ENCODE measurements at regions not wholly inside any gene's neighbourhood (a gene's known extent, or its start where the extent isn't known, plus 50 kb on each side); places are given as distances from the start of the nearest gene placed in this dataset.

DNA sequence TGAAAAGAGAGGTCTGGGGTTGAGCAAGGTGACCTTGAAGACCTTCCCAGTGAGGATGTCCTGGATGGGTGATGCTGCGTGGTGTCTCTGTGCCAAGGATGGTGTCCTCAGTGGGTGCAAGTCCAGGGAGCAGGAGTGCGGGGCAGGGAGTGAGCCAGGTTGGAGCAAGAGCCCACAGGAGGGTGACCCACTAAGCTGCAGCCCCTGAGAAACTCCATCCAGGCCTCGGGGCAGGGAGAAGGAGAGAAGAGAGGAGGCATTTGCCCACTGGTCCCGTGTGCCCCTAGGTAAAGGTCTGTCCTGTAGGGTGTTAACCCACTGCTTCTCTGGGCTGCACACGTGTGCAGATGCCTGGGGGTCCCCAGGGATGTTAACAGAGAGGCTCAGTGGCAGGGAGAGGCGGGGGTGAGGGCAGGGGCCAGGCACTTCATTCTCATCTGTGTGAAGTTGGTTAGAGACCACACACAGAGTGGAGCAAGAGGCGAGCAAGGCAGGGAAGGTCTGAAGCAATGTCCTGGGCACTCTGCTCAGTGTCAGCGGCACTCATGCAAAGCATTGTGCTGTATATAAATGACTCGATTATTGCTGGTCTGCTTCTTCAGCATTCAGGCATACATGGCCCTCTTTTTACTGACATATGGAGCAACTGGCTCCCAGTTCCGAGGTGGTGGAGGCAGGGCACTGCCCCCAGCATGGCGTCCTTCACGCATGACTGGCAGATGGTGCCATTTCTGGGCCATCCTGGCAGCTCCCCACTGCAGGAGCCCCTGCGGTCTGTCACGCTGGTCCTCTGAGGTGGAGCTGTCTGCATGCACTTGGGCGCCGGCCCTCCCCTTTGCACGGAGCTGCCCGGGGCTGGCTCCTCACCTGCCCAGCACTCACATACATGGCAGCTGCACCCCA, 117.2 kb upstream of the HS6ST1 start:
- DNase-seq (peak in 3 of 6 donors; percentile 10 to 44 (median 36)), ATAC-seq (no peak), FAIRE-seq (no peak)
- Histone ChIP-seq H3K9me3 (no peaks in the 10 kb centered on the region), H3K27me3 (no peaks in the 10 kb centered on the region), H3K4me1 (peaks cover 0 to 2% (median 0%) of the 10 kb centered on the region in 3 donors), H3K36me3 (no peaks in the 10 kb centered on the region), H3K27ac (no peak overlapping the region), H3K4me3 (no peak overlapping the region)
- TF ChIP-seq, protein P1, sequence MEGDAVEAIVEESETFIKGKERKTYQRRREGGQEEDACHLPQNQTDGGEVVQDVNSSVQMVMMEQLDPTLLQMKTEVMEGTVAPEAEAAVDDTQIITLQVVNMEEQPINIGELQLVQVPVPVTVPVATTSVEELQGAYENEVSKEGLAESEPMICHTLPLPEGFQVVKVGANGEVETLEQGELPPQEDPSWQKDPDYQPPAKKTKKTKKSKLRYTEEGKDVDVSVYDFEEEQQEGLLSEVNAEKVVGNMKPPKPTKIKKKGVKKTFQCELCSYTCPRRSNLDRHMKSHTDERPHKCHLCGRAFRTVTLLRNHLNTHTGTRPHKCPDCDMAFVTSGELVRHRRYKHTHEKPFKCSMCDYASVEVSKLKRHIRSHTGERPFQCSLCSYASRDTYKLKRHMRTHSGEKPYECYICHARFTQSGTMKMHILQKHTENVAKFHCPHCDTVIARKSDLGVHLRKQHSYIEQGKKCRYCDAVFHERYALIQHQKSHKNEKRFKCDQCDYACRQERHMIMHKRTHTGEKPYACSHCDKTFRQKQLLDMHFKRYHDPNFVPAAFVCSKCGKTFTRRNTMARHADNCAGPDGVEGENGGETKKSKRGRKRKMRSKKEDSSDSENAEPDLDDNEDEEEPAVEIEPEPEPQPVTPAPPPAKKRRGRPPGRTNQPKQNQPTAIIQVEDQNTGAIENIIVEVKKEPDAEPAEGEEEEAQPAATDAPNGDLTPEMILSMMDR (IDR thresholded peaks at IDR 0.05): no peak
- intact Hi-C loops (cut with DNase I): no loop called here
- WGBS, 2 donors: 88 to 89% methylated on average over 18 of the region's 18 CpGs

DNA sequence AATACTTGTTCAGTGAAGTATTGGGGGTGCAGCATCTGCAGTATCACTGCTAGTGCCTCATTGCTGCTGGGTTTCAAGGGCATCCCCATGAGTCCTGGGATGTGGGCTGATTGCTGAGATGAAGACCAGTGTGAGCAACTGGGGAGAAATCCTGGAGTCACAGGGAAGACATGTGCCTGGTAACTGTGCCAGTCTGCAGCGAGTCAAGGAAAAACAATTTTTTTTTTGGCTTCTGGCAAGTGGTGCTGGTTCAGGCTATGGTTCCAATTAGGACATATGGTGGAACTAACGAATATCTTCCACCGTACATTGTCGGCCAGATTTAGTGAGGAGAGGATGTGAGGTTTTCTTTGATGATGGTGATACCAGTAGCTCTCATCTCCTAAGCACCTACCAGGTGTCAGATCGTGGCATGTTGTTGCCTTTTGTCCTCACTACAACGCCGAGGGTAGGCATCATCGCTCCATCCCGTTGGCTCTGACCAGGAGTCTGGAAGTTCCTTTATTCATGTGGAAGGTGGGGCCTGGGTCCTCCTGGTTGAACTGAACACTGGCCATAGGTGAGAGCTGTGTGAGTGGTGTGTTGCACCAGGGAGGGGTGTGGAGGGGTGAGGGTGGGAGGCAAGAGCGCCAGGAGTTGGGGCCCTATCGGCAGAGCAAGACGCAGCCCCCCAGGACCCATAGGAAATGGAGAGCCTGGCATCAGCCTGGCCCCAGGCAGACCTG, 118.0 kb upstream of the HS6ST1 start:
- DNase-seq: peak in 2 of 6 donors; percentile 10 to 27
- H3K27ac ChIP-seq: no peak overlapping the region
- TF ChIP-seq, protein P1 (IDR thresholded peaks at IDR 0.05): no peak
- ATAC-seq: no peak
- intact Hi-C loops (cut with DNase I): no loop called here
- H3K4me1 ChIP-seq: peaks cover 0 to 5% (median 0%) of the 10 kb centered on the region in 3 donors
- no peaks in the 10 kb centered on the region for H3K9me3 ChIP-seq
- no peak for FAIRE-seq
- 87 to 93% methylated on average over 12 of the region's 12 CpGs for WGBS, 2 donors
- no peak overlapping the region for H3K4me3 ChIP-seq
- H3K36me3 ChIP-seq: no peaks in the 10 kb centered on the region
- no peaks in the 10 kb centered on the region for H3K27me3 ChIP-seq

DNA sequence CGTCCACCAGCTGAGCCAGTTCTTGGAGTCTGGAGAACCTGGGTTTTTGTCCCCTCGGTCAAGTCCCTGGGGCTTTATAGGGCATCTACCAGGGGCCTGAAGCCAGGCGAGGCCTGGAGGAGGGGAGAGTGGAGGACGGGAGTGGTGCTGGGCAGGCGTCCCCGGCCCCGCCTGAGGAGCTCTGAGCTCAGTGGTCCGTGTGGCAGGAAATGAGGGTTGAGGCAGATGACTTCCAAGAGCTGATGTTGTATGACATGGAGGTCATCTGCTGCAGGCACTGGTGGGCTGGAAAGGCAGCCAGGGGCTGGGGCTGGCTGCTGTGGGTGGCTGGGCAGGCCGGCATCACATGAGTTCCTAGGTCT, 118.5 kb upstream of the HS6ST1 start:
- Histone ChIP-seq H3K4me3 (no peak overlapping the region), H3K36me3 (no peaks in the 10 kb centered on the region), H3K27ac (no peak overlapping the region), H3K27me3 (no peaks in the 10 kb centered on the region), H3K4me1 (peaks cover 0 to 9% (median 3%) of the 10 kb centered on the region in 3 donors), H3K9me3 (no peaks in the 10 kb centered on the region)
- WGBS, 2 donors: 78 to 85% methylated on average over 9 of the region's 9 CpGs
- ATAC-seq (no peak), DNase-seq (peak in 2 of 6 donors; percentile 7 to 43), FAIRE-seq (no peak)
- intact Hi-C loops (cut with DNase I): no loop called here
- TF ChIP-seq, protein P1 (IDR thresholded peaks at IDR 0.05): no peak

DNA sequence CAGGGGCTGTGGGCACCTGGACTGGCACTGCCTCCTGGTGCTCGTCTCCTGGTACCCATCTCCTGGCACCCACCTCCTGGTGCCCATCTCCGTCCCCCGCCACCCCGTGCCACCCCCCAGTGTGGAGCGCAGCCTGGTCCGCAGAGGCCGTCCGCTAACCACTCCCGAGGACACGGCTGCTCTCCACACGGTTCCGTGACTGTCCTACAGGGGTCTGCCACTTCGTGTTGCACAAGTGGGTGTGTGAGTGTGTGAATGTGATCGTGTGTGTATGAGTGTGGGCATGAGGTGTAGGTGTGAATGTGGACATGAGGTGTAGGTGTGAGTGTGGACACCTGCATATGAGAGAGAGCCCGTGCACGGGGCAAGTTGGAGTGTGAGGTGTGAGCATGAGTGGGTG, 119.4 kb upstream of the HS6ST1 start:
- intact Hi-C loops (cut with DNase I): no loop called here
- Histone ChIP-seq H3K27me3 (no peaks in the 10 kb centered on the region), H3K36me3 (no peaks in the 10 kb centered on the region), H3K4me1 (peaks cover 4 to 18% (median 13%) of the 10 kb centered on the region in 3 donors), H3K9me3 (no peaks in the 10 kb centered on the region), H3K27ac (no peak overlapping the region), H3K4me3 (no peak overlapping the region)
- DNase-seq: peak in 2 of 6 donors; percentile 11 to 35
- WGBS, 2 donors: 88 to 91% methylated on average over 16 of the region's 16 CpGs
- no peak for FAIRE-seq
- TF ChIP-seq, protein P1 (IDR thresholded peaks at IDR 0.05): no peak
- ATAC-seq: no peak

Measured in pancreas (tissue), 10 donors.